GM13977 (cell line): ENCODE measurements at regions not wholly inside any gene's neighbourhood (a gene's known extent, or its start where the extent isn't known, plus 50 kb on each side); places are given as distances from the start of the nearest gene placed in this dataset.

Experiments
- DNase-seq: peaks from one replicate; pipeline ENCODE4 v3.0.0; 2012; ENCODE audit warnings: low spot score
- CTCF ChIP-seq: IDR thresholded peaks from 2 replicates; pipeline ENCODE4 v1.5.1; 2012; ENCODE audit warnings: mild to moderate bottlenecking, control low read depth; ENCODE audit not compliant: insufficient read depth; ENCODE audit errors: extremely low read depth, missing control alignments
- in situ Hi-C: fragments of 300-500 bp; cut with MboI; formaldehyde crosslinking; loops from one replicate; pipeline ENCODE4 v1.12.0; 2022; ENCODE audit warnings: low sequenced_read_pairs, low pct_unique_long_range_greater_than_20kb, mixed read lengths, inconsistent platforms; ENCODE audit not compliant: unreplicated experiment

- DNase-seq = no peak
- in situ Hi-C loops = no loop called here
- TF ChIP-seq CTCF = no peak
Measured at GRCh38 chr1:87268111-87268510, 60.6 kb upstream of the LMO4 start.

- no peak for TF ChIP-seq CTCF
- no peak for DNase-seq
- in situ Hi-C loops = no loop called here
Measured at GRCh38 chr1:87269921-87270320, 58.8 kb upstream of the LMO4 start.

- no peak for DNase-seq
- TF ChIP-seq CTCF = no peak
- in situ Hi-C loops = no loop called here
Measured at GRCh38 chr1:87273291-87273690, 55.4 kb upstream of the LMO4 start.

- in situ Hi-C loops = no loop called here
- no peak for DNase-seq
- TF ChIP-seq CTCF = no peak
Measured at GRCh38 chr1:87274851-87275250, 53.8 kb upstream of the LMO4 start.

GRCh38 chr1:87278825-87279535, 49.7 kb upstream of the LMO4 start:
- DNase-seq = no peak
- no peak for TF ChIP-seq CTCF
- in situ Hi-C loops = no loop called here
